Muscle of back (tissue), 3 donors: ENCODE measurements at regions not wholly inside any gene's neighbourhood (a gene's known extent, or its start where the extent isn't known, plus 50 kb on each side); places are given as distances from the start of the nearest gene placed in this dataset.
A peak's percentile ranks its signal among the peaks of the same experiment; 100 is the strongest.

ENCODE experiments used
- DNase-seq, 3 donors: peaks; one replicate each; pipeline versions ENCODE4 v3.0.0 to v3.0.0-alpha.2; 2013

- DNase-seq = no peak
Observed at GRCh38 chr13:73715911-73716510, 418.2 kb downstream of the KLF12 start.

- no peak for DNase-seq
Observed at GRCh38 chr13:73715114-73715910, 418.9 kb downstream of the KLF12 start.

- no peak for DNase-seq
Observed at GRCh38 chr13:73714522-73714921, 419.7 kb downstream of the KLF12 start.

- DNase-seq = peak; percentile 67 to 82 (median 75)
Observed at GRCh38 chr13:73708393-73708985, 425.7 kb downstream of the KLF12 start.

- no peak for DNase-seq
Observed at GRCh38 chr13:73704587-73704986, 429.6 kb downstream of the KLF12 start.

- no peak for DNase-seq
Observed at GRCh38 chr13:73703606-73704005, 430.6 kb downstream of the KLF12 start.

- no peak for DNase-seq
Observed at GRCh38 chr13:73702419-73703071, 431.7 kb downstream of the KLF12 start.

- no peak for DNase-seq
Observed at GRCh38 chr13:73701160-73701559, 433.0 kb downstream of the KLF12 start.

GRCh38 chr13:73698859-73699258, 435.3 kb downstream of the KLF12 start:
- no peak for DNase-seq

GRCh38 chr13:73697166-73697565, 437.0 kb downstream of the KLF12 start:
- no peak for DNase-seq

- no peak for DNase-seq
Observed at GRCh38 chr13:73696713-73697112, 437.5 kb downstream of the KLF12 start.

GRCh38 chr13:73696271-73696670, 437.9 kb downstream of the KLF12 start:
- DNase-seq = no peak

GRCh38 chr13:73695325-73695724, 438.9 kb downstream of the KLF12 start:
- DNase-seq = no peak

- DNase-seq = no peak
Observed at GRCh38 chr13:73693215-73693614, 441.0 kb downstream of the KLF12 start.

GRCh38 chr13:73691891-73692290, 442.3 kb downstream of the KLF12 start:
- DNase-seq = no peak

- DNase-seq = no peak
Observed at GRCh38 chr13:73687929-73688328, 446.3 kb downstream of the KLF12 start.

GRCh38 chr13:73687087-73687486, 447.1 kb downstream of the KLF12 start:
- no peak for DNase-seq

GRCh38 chr13:73684750-73685149, 449.5 kb downstream of the KLF12 start:
- DNase-seq = no peak

- no peak for DNase-seq
Observed at GRCh38 chr13:73684286-73684685, 449.9 kb downstream of the KLF12 start.

- DNase-seq = no peak
Observed at GRCh38 chr13:73683746-73684145, 450.5 kb downstream of the KLF12 start.

GRCh38 chr13:73681779-73682178, 452.4 kb downstream of the KLF12 start:
- no peak for DNase-seq

- no peak for DNase-seq
Observed at GRCh38 chr13:73681015-73681414, 453.2 kb downstream of the KLF12 start.
